ENCODE measurements at regions not wholly inside any gene's neighbourhood (a gene's known extent, or its start where the extent isn't known, plus 50 kb on each side); places are given as distances from the start of the nearest gene placed in this dataset.

DNA sequence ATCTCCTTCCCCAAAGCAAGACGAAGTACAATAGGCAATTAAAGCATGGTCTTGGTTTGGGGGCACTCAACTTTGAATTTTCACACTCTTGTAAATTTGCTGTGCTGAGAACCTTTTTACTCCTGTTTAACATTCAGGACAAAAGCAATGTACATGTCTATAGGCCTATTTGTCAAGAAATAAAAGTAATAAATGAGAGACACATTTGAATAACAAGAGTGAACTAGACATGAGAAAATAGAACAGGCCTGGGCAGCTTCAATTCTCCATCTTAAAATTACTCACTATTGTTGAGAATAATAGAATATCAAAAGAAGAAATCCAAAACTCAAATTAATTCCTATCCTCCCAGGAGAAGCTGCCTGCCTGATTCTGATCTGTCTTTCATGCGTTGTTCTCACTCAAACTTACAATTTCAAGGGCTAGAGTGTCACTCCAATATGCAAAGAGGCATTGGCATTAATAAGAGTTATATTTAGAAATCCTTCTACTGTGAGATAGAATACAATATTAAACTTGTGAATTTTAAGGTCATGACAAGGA, 192.9 kb upstream of the CCNG1 start:
- dilution Hi-C loops (cut with MboI; ENCODE audit: extremely low pct_ligation_motif_present, low sequenced_read_pairs), result no loop called here
- TF ChIP-seq MAX (IDR thresholded peaks at IDR 0.05; ENCODE audit: insufficient read depth, insufficient read length) (no peak), MYC (IDR thresholded peaks at IDR 0.05; ENCODE audit: low read depth, low read length) (no peak)
- Histone ChIP-seq H3K9me3 (replicated peaks; ENCODE audit: control insufficient read depth, insufficient read depth, low read length) (no peaks in the 10 kb centered on the region), H3K36me3 (ENCODE audit: control insufficient read depth in 2 of 2, extremely low read depth in 1 of 2, insufficient read depth in 2 of 2, low read length in 2 of 2) (no peaks in the 10 kb centered on the region), H3K79me2 (ENCODE audit: control insufficient read depth, insufficient read depth, low read length) (no peaks in the 10 kb centered on the region), H3K9ac (replicated peaks; ENCODE audit: extremely low read depth, insufficient read depth, low read length) (no peak overlapping the region), H3K4me2 (ENCODE audit: insufficient read depth, low read length) (no peak overlapping the region), H3K9me1 (replicated peaks; ENCODE audit: control insufficient read depth, extremely low read depth, insufficient read depth, low read length) (no peaks in the 10 kb centered on the region), H3K4me1 (ENCODE audit: control insufficient read depth, extremely low read depth, insufficient read depth, low read length) (peaks cover 3% of the 10 kb centered on the region), H3K27ac (ENCODE audit: insufficient read depth, low read depth, low read length) (no peak overlapping the region), H3K27me3 (ENCODE audit: control insufficient read depth in 2 of 2, insufficient read depth in 2 of 2, low read length in 2 of 2) (no peaks in the 10 kb centered on the region), H4K20me1 (replicated peaks; ENCODE audit: control insufficient read depth, extremely low read depth, insufficient read depth, low read length) (no peaks in the 10 kb centered on the region), H2AFZ (ENCODE audit: low read depth, low read length) (no peak overlapping the region), H3K4me3 (replicated peaks in 1 of 3; ENCODE audit: insufficient read depth in 1 of 3, low read depth in 1 of 3, low read length in 3 of 3) (no peak overlapping the region)
- FAIRE-seq, result no peak
- ChIA-PET CTCF (no interaction called here), POLR2A (no interaction called here)
- DNase-seq (ENCODE audit: low read depth, low spot score), result no peak
- intact Hi-C loops (cut with micrococcal nuclease), result no loop called here
- BruUV-seq (replicated peaks), result no TSS peak

DNA sequence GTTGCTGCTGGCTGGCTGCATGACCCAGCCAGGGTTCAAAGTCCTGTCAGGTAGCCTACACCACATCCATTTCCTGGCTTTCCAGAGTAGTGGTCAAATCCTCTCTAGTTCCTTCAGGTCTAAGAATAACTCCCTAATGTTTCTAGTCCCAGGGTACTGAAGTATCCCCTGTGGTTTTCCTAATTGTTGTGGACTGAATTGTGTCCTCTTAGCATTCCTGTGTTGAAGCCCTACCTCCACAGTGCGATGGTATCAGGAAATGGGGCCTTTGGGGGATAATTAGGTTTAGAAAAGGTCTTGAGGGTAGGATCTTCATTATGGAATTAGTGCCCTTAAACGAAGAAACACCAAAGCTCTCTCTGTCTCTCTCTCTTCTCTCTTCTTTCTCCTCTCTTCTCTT, 191.8 kb upstream of the CCNG1 start:
- FAIRE-seq, result no peak
- TF ChIP-seq POLR2AphosphoS5 (IDR thresholded peaks at IDR 0.05; ENCODE audit: insufficient read depth, low read depth, low read length) (no peak), POLR2A (IDR thresholded peaks at IDR 0.05; ENCODE audit: low read depth, low read length) (no peak), MAX (IDR thresholded peaks at IDR 0.05; ENCODE audit: insufficient read depth, insufficient read length) (no peak), MYC (IDR thresholded peaks at IDR 0.05; ENCODE audit: low read depth, low read length) (no peak), FOS (IDR thresholded peaks at IDR 0.05; ENCODE audit: borderline replicate concordance, insufficient read depth, low read length) (no peak), EZH2 (IDR thresholded peaks at IDR 0.05; ENCODE audit: borderline replicate concordance, low read depth, low read length, severe bottlenecking) (no peak), GATA2 (IDR thresholded peaks at IDR 0.05; ENCODE audit: insufficient read depth, insufficient read length, low read depth, low read length) (no peak), JUN (IDR thresholded peaks at IDR 0.05; ENCODE audit: borderline replicate concordance, insufficient read depth, insufficient read length, low read depth) (no peak)
- TF ChIP-seq, protein P1, sequence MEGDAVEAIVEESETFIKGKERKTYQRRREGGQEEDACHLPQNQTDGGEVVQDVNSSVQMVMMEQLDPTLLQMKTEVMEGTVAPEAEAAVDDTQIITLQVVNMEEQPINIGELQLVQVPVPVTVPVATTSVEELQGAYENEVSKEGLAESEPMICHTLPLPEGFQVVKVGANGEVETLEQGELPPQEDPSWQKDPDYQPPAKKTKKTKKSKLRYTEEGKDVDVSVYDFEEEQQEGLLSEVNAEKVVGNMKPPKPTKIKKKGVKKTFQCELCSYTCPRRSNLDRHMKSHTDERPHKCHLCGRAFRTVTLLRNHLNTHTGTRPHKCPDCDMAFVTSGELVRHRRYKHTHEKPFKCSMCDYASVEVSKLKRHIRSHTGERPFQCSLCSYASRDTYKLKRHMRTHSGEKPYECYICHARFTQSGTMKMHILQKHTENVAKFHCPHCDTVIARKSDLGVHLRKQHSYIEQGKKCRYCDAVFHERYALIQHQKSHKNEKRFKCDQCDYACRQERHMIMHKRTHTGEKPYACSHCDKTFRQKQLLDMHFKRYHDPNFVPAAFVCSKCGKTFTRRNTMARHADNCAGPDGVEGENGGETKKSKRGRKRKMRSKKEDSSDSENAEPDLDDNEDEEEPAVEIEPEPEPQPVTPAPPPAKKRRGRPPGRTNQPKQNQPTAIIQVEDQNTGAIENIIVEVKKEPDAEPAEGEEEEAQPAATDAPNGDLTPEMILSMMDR (IDR thresholded peaks at IDR 0.05; ENCODE audit: extremely low read depth in 1 of 2, insufficient read depth in 1 of 2, low read depth in 1 of 2, low read length in 2 of 2), result no peak

More for the DNA sequence above, 191.8 kb upstream of the CCNG1 start:
- Histone ChIP-seq H3K4me1 (ENCODE audit: control insufficient read depth, extremely low read depth, insufficient read depth, low read length) (peaks cover 3% of the 10 kb centered on the region), H3K27ac (ENCODE audit: insufficient read depth, low read depth, low read length) (no peak overlapping the region), H3K9me1 (replicated peaks; ENCODE audit: control insufficient read depth, extremely low read depth, insufficient read depth, low read length) (no peaks in the 10 kb centered on the region), H4K20me1 (replicated peaks; ENCODE audit: control insufficient read depth, extremely low read depth, insufficient read depth, low read length) (no peaks in the 10 kb centered on the region), H3K9me3 (replicated peaks; ENCODE audit: control insufficient read depth, insufficient read depth, low read length) (no peaks in the 10 kb centered on the region), H3K36me3 (ENCODE audit: control insufficient read depth in 2 of 2, extremely low read depth in 1 of 2, insufficient read depth in 2 of 2, low read length in 2 of 2) (no peaks in the 10 kb centered on the region), H3K4me2 (ENCODE audit: insufficient read depth, low read length) (no peak overlapping the region), H3K27me3 (ENCODE audit: control insufficient read depth in 2 of 2, insufficient read depth in 2 of 2, low read length in 2 of 2) (no peaks in the 10 kb centered on the region), H2AFZ (ENCODE audit: low read depth, low read length) (no peak overlapping the region), H3K9ac (replicated peaks; ENCODE audit: extremely low read depth, insufficient read depth, low read length) (no peak overlapping the region), H3K79me2 (ENCODE audit: control insufficient read depth, insufficient read depth, low read length) (no peaks in the 10 kb centered on the region), H3K4me3 (replicated peaks in 1 of 3; ENCODE audit: insufficient read depth in 1 of 3, low read depth in 1 of 3, low read length in 3 of 3) (no peak overlapping the region)
- dilution Hi-C loops (cut with MboI; ENCODE audit: extremely low pct_ligation_motif_present, low sequenced_read_pairs), result no loop called here
- CTCF ChIA-PET, result no interaction called here
- intact Hi-C loops (cut with micrococcal nuclease), result no loop called here
- no TSS peak for BruUV-seq (replicated peaks)
- POLR2A ChIA-PET, result no interaction called here
- no peak for DNase-seq (ENCODE audit: low read depth, low spot score)

All from endothelial cell of umbilical vein (primary cell).